Astrocyte of the cerebellum (primary cell): ENCODE measurements at regions not wholly inside any gene's neighbourhood (a gene's known extent, or its start where the extent isn't known, plus 50 kb on each side); places are given as distances from the start of the nearest gene placed in this dataset.

Experiments used
- DNase-seq: peaks from one replicate; pipeline ENCODE4 v3.0.0-alpha.2; 2011; ENCODE audit warnings: low read depth
- H3K4me3 ChIP-seq: 2 replicates; pipeline ENCODE4 v1.5.1; 2011; ENCODE audit warnings: mild to moderate bottlenecking, low read depth, low read length, moderate library complexity
- CTCF ChIP-seq: IDR thresholded peaks from 2 replicates; pipeline ENCODE4 v1.5.1; 2012; ENCODE audit warnings: low read length, low read depth, moderate library complexity, mild to moderate bottlenecking; ENCODE audit errors: missing control alignments
- in situ Hi-C: cut with HindIII; loops from 2 replicates; pipeline ENCODE4 v1.10.0; 2017; ENCODE audit warnings: low sequenced_read_pairs

- TF ChIP-seq CTCF: no peak
- in situ Hi-C loops: no loop called here
- H3K4me3 ChIP-seq: no peak overlapping the region
- no peak for DNase-seq
Measured at GRCh38 chr7:142534726-142535122, 214.5 kb upstream of the PRSS1 start.

GRCh38 chr7:142533920-142534319 lies 215.4 kb upstream of the PRSS1 start:
- H3K4me3 ChIP-seq: no peak overlapping the region
- no peak for DNase-seq
- no peak for TF ChIP-seq CTCF
- in situ Hi-C loops: no loop called here

GRCh38 chr7:142529591-142529990 lies 219.7 kb upstream of the PRSS1 start:
- no peak overlapping the region for H3K4me3 ChIP-seq
- no peak for TF ChIP-seq CTCF
- in situ Hi-C loops: no loop called here
- DNase-seq: no peak

GRCh38 chr7:142528608-142529408 lies 220.5 kb upstream of the PRSS1 start:
- no peak overlapping the region for H3K4me3 ChIP-seq
- no peak for DNase-seq
- in situ Hi-C loops: no loop called here
- no peak for TF ChIP-seq CTCF

GRCh38 chr7:142523821-142524460 lies 225.3 kb upstream of the PRSS1 start:
- TF ChIP-seq CTCF: peak; percentile 34
- DNase-seq: no peak
- no peak overlapping the region for H3K4me3 ChIP-seq
- in situ Hi-C loops: loop anchor here (5.0 kb wide), 1 partner anchor 73 kb away; no protein-coding TSS in a partner anchor

- no peak overlapping the region for H3K4me3 ChIP-seq
- in situ Hi-C loops: loop anchor here (5.0 kb wide), 1 partner anchor 75 kb away; no protein-coding TSS in a partner anchor
- no peak for TF ChIP-seq CTCF
- no peak for DNase-seq
Measured at GRCh38 chr7:142522735-142523134, 226.5 kb upstream of the PRSS1 start.
